AG04449 (cell line): ENCODE measurements at regions not wholly inside any gene's neighbourhood (a gene's known extent, or its start where the extent isn't known, plus 50 kb on each side); places are given as distances from the start of the nearest gene placed in this dataset.

Source experiments
- CTCF ChIA-PET: fragments of 350-600 bp; formaldehyde crosslinking; extraction: SDS; loops from one replicate; lab custom pipeline; 2021; ENCODE audit warnings: antibody characterized with exemption; lab: Yijun Ruan, JAX
- POLR2A ChIA-PET: fragments of 400-600, 350-600 bp; formaldehyde crosslinking; extraction: SDS; loops from one replicate; lab custom pipeline; 2020; ENCODE audit warnings: antibody characterized with exemption, inconsistent platforms; lab: Yijun Ruan, JAX
- DNase-seq: peaks from one replicate; pipeline ENCODE4 v3.0.0-alpha.2; 2010; ENCODE audit warnings: low read depth, low spot score
- H3K4me3 ChIP-seq: 2 replicates; pipeline ENCODE4 v1.5.1; 2011; ENCODE audit warnings: low read depth, mild to moderate bottlenecking, control low read depth, low read length
- CTCF ChIP-seq: IDR thresholded peaks from one replicate; pipeline ENCODE4 v1.5.1; 2011; ENCODE audit warnings: mild to moderate bottlenecking, moderate library complexity, low read length, control low read depth, inconsistent platforms; ENCODE audit not compliant: insufficient read depth; ENCODE audit errors: missing control alignments

- ChIA-PET CTCF (no interaction called here), POLR2A (no interaction called here)
- DNase-seq = no peak
- no peak overlapping the region for H3K4me3 ChIP-seq
- no peak for TF ChIP-seq CTCF
Observed at GRCh38 chr12:97005174-97005573, 98.1 kb downstream of the NEDD1 start.

GRCh38 chr12:97005646-97006045 is 98.6 kb downstream of the NEDD1 start:
- H3K4me3 ChIP-seq = no peak overlapping the region
- ChIA-PET POLR2A (no interaction called here), CTCF (no interaction called here)
- no peak for DNase-seq
- TF ChIP-seq CTCF = no peak

- no peak overlapping the region for H3K4me3 ChIP-seq
- DNase-seq = no peak
Observed at GRCh38 chr12:97006585-97006984, 99.5 kb downstream of the NEDD1 start.

GRCh38 chr12:97016163-97016562 is 109.1 kb downstream of the NEDD1 start:
- ChIA-PET POLR2A (no interaction called here), CTCF (no interaction called here)
- no peak for DNase-seq
- no peak for TF ChIP-seq CTCF
- H3K4me3 ChIP-seq = no peak overlapping the region

More at GRCh38 chr12:97006585-97006984, 99.5 kb downstream of the NEDD1 start:
- CTCF ChIA-PET = no interaction called here
- no peak for TF ChIP-seq CTCF
- POLR2A ChIA-PET = no interaction called here

- TF ChIP-seq CTCF = no peak
- H3K4me3 ChIP-seq = no peak overlapping the region
- ChIA-PET POLR2A (no interaction called here), CTCF (no interaction called here)
- no peak for DNase-seq
Observed at GRCh38 chr12:97017213-97017612, 110.2 kb downstream of the NEDD1 start.

GRCh38 chr12:97022536-97023230 is 115.6 kb downstream of the NEDD1 start:
- no peak for DNase-seq
- TF ChIP-seq CTCF = no peak
- CTCF ChIA-PET = no interaction called here
- H3K4me3 ChIP-seq = no peak overlapping the region
- POLR2A ChIA-PET = no interaction called here
